BE2C (cell line): ENCODE measurements at regions not wholly inside any gene's neighbourhood (a gene's known extent, or its start where the extent isn't known, plus 50 kb on each side); places are given as distances from the start of the nearest gene placed in this dataset.
A peak's percentile ranks its signal among the peaks of the same experiment; 100 is the strongest.

ENCODE experiments used
- DNase-seq: peaks from one replicate; pipeline ENCODE4 v3.0.0-alpha.2; 2020
- H3K27me3 ChIP-seq: fragments of 250-450 bp; sonication (Bioruptor Pico); 2 replicates; pipeline ENCODE4 v1.5.1; 2020; ENCODE audit warnings: mild to moderate bottlenecking
- H3K36me3 ChIP-seq: fragments of 250-450 bp; sonication (Bioruptor Pico); 2 replicates; pipeline ENCODE4 v1.5.1; 2020; ENCODE audit warnings: mild to moderate bottlenecking
- H3K4me1 ChIP-seq: fragments of 250-450 bp; sonication (Bioruptor Pico); 2 replicates; pipeline ENCODE4 v1.5.1; 2020
- H3K4me3 ChIP-seq: 2 replicates; pipeline ENCODE4 v1.5.1; 2011; ENCODE audit warnings: low read depth, low read length
- H3K9me3 ChIP-seq: fragments of 250-450 bp; sonication (Bioruptor Pico); 2 replicates; pipeline ENCODE4 v1.5.1; 2020
- TF ChIP-seq, protein P1 (sequence below): IDR thresholded peaks from 2 replicates; pipeline ENCODE4 v1.5.1; 2012; ENCODE audit warnings: mild to moderate bottlenecking, low read depth, low read length

GRCh38 chr2:15048000-15048399 is 415.5 kb downstream of the LRATD1 start:
- no peaks in the 10 kb centered on the region for H3K9me3 ChIP-seq
- H3K27me3 ChIP-seq = no peaks in the 10 kb centered on the region
- no peaks in the 10 kb centered on the region for H3K36me3 ChIP-seq
- H3K4me1 ChIP-seq = no peaks in the 10 kb centered on the region; the same call in 1 of the 2 replicates
- TF ChIP-seq, protein P1, sequence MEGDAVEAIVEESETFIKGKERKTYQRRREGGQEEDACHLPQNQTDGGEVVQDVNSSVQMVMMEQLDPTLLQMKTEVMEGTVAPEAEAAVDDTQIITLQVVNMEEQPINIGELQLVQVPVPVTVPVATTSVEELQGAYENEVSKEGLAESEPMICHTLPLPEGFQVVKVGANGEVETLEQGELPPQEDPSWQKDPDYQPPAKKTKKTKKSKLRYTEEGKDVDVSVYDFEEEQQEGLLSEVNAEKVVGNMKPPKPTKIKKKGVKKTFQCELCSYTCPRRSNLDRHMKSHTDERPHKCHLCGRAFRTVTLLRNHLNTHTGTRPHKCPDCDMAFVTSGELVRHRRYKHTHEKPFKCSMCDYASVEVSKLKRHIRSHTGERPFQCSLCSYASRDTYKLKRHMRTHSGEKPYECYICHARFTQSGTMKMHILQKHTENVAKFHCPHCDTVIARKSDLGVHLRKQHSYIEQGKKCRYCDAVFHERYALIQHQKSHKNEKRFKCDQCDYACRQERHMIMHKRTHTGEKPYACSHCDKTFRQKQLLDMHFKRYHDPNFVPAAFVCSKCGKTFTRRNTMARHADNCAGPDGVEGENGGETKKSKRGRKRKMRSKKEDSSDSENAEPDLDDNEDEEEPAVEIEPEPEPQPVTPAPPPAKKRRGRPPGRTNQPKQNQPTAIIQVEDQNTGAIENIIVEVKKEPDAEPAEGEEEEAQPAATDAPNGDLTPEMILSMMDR = peak; percentile 19
- DNase-seq = no peak
- H3K4me3 ChIP-seq = no peak overlapping the region

GRCh38 chr2:15049096-15049993 is 416.8 kb downstream of the LRATD1 start:
- TF ChIP-seq, protein P1 = no peak
- H3K4me3 ChIP-seq = no peak overlapping the region
- H3K4me1 ChIP-seq = no peaks in the 10 kb centered on the region; the same call in 1 of the 2 replicates
- no peak for DNase-seq
- H3K27me3 ChIP-seq = no peaks in the 10 kb centered on the region
- H3K36me3 ChIP-seq = no peaks in the 10 kb centered on the region
- H3K9me3 ChIP-seq = no peaks in the 10 kb centered on the region

DNA sequence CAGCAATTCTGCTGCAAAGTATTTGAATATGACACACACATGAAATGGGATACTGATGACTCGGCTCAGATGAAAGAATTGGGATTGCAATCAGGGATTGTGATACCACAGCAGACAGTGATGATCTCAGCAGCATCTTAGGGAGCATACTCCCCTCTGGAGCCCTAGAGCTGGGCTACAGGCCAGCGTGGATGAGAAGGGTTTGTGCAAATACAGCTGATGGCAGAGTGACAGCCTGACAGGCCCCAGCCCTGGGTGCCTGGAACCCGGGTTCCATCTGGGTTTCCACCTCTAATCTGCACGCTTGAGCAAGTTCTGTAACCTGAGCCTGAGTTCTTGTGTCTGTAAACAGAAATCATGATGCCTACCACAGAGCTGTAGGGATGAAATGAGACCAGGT is 418.0 kb downstream of the LRATD1 start:
- H3K4me3 ChIP-seq = no peak overlapping the region
- H3K36me3 ChIP-seq = no peaks in the 10 kb centered on the region
- no peaks in the 10 kb centered on the region for H3K9me3 ChIP-seq
- H3K4me1 ChIP-seq = no peaks in the 10 kb centered on the region; the same call in 1 of the 2 replicates
- TF ChIP-seq, protein P1 = no peak
- no peaks in the 10 kb centered on the region for H3K27me3 ChIP-seq
- DNase-seq = peak; percentile 37

DNA sequence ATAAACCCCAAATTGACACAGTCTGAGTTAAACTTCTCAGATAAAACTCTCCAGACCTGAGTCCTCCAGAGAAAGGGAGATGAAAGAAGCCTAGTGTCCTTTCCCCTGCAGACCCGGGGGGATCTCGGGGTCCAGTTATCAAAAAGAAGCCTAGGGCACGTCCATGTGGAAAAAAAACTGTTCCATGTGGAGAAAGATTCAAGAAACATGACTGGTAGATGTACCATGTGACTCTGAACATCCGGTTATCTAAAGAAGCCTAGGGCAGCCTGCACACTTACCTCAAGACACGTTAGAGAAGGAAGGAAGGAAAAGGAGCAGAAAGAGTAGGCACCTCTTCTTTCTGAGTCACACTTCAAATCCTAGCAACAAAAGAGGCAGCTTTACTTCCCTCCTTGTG is 421.0 kb downstream of the LRATD1 start:
- Histone ChIP-seq H3K4me1 (no peaks in the 10 kb centered on the region; the same call in 1 of the 2 replicates), H3K27me3 (no peaks in the 10 kb centered on the region), H3K9me3 (no peaks in the 10 kb centered on the region), H3K36me3 (no peaks in the 10 kb centered on the region), H3K4me3 (no peak overlapping the region)
- no peak for DNase-seq
- TF ChIP-seq, protein P1 = no peak

- Histone ChIP-seq H3K4me3 (no peak overlapping the region), H3K9me3 (no peaks in the 10 kb centered on the region), H3K27me3 (no peaks in the 10 kb centered on the region), H3K36me3 (no peaks in the 10 kb centered on the region), H3K4me1 (peaks cover 13% of the 10 kb centered on the region)
- no peak for DNase-seq
- TF ChIP-seq, protein P1 = peak; percentile 65
Measured at GRCh38 chr2:15058015-15058720, 425.7 kb downstream of the LRATD1 start.
